Vagina (tissue), 2 donors: ENCODE measurements at regions not wholly inside any gene's neighbourhood (a gene's known extent, or its start where the extent isn't known, plus 50 kb on each side); places are given as distances from the start of the nearest gene placed in this dataset.

Experiments used
- CTCF ChIP-seq, 3 experiments: fragments of 450-650 bp in 2 of 3; fragments of 200-600 bp in 1 of 3; sonication (generic) in 1 of 3; IDR thresholded peaks; one replicate each; pipeline ENCODE4 v1.5.1; 2017 to 2019; ENCODE audit warnings: antibody characterized with exemption in 3 of 3, mild to moderate bottlenecking in 2 of 3, moderate library complexity in 2 of 3
- POLR2A ChIP-seq, 2 donors: fragments of 450-650 bp; IDR thresholded peaks; one replicate each; pipeline ENCODE4 v1.6.1; 2017; ENCODE audit warnings: antibody characterized with exemption in 2 of 2, mild to moderate bottlenecking in 2 of 2, moderate library complexity in 2 of 2
- POLR2AphosphoS5 ChIP-seq, 2 donors: sonication (generic); formaldehyde crosslinking; IDR thresholded peaks; one replicate each; pipeline ENCODE4 v1.9.0; 2017; ENCODE audit warnings: antibody characterized with exemption in 2 of 2, mild to moderate bottlenecking in 2 of 2, low read depth in 1 of 2; ENCODE audit not compliant: insufficient read depth in 1 of 2

GRCh38 chr2:236657801-236658200 is 88.2 kb downstream of the ACKR3 start:
- TF ChIP-seq POLR2A (IDR thresholded peaks at IDR 0.05): no peak
- TF ChIP-seq CTCF (IDR thresholded peaks at IDR 0.05): no peak
- no peak for TF ChIP-seq POLR2AphosphoS5 (IDR thresholded peaks at IDR 0.05; ENCODE audit: insufficient read depth in 1 of 2, low read depth in 1 of 2)
